Sigmoid colon (tissue), 4 donors: ENCODE measurements at regions not wholly inside any gene's neighbourhood (a gene's known extent, or its start where the extent isn't known, plus 50 kb on each side); places are given as distances from the start of the nearest gene placed in this dataset.

ENCODE experiments used
- CTCF ChIP-seq, 4 experiments: fragments of 450-650 bp in 3 of 4; fragments of 200-600 bp in 1 of 4; IDR thresholded peaks; one replicate each; pipeline ENCODE4 v1.5.1; 2016 to 2019; ENCODE audit warnings: antibody characterized with exemption in 4 of 4, mild to moderate bottlenecking in 3 of 4, moderate library complexity in 2 of 4
- EP300 ChIP-seq, 4 donors: sonication (generic); formaldehyde crosslinking; IDR thresholded peaks; one replicate each; pipeline ENCODE4 v1.6.1; 2017; ENCODE audit warnings: antibody characterized with exemption in 4 of 4
- POLR2A ChIP-seq, 2 donors: fragments of 450-650 bp; IDR thresholded peaks; one replicate each; pipeline ENCODE4 v1.6.1; 2016; ENCODE audit warnings: antibody characterized with exemption in 2 of 2, mild to moderate bottlenecking in 2 of 2, moderate library complexity in 2 of 2
- POLR2AphosphoS5 ChIP-seq, 4 donors: sonication (generic); formaldehyde crosslinking; IDR thresholded peaks; one replicate each; pipeline ENCODE4 v1.6.1; 2017; ENCODE audit warnings: antibody characterized with exemption in 4 of 4

- TF ChIP-seq POLR2AphosphoS5 (IDR thresholded peaks at IDR 0.05) (no peak), CTCF (IDR thresholded peaks at IDR 0.05) (no peak), POLR2A (IDR thresholded peaks at IDR 0.05) (no peak), EP300 (IDR thresholded peaks at IDR 0.05) (no peak)
Measured at GRCh38 chrY:7720974-7721373, 809.4 kb upstream of the AMELY start.
